AG10803 (cell line): ENCODE measurements at regions not wholly inside any gene's neighbourhood (a gene's known extent, or its start where the extent isn't known, plus 50 kb on each side); places are given as distances from the start of the nearest gene placed in this dataset.
"Not testable (repeated sequence)": the region's sequence is repeated elsewhere in the genome, so short reads cannot be mapped to it uniquely, and the experiment has no call there.

ENCODE experiments used
- DNase-seq: peaks from one replicate; pipeline ENCODE4 v3.0.0; 2010; ENCODE audit warnings: low read depth
- H3K4me3 ChIP-seq: 2 replicates; pipeline ENCODE4 v1.5.1; 2011; ENCODE audit warnings: mild to moderate bottlenecking, low read length, control low read depth
- CTCF ChIP-seq: conservative IDR thresholded peaks from 2 replicates; pipeline ENCODE4 v1.5.1; 2011; ENCODE audit warnings: mild to moderate bottlenecking, low read length, control low read depth, inconsistent platforms

GRCh38 chr2:140117386-140117785, 1337.2 kb upstream of the NXPH2 start:
- H3K4me3 ChIP-seq = no peak overlapping the region
- TF ChIP-seq CTCF = no peak
- DNase-seq = no peak

DNA sequence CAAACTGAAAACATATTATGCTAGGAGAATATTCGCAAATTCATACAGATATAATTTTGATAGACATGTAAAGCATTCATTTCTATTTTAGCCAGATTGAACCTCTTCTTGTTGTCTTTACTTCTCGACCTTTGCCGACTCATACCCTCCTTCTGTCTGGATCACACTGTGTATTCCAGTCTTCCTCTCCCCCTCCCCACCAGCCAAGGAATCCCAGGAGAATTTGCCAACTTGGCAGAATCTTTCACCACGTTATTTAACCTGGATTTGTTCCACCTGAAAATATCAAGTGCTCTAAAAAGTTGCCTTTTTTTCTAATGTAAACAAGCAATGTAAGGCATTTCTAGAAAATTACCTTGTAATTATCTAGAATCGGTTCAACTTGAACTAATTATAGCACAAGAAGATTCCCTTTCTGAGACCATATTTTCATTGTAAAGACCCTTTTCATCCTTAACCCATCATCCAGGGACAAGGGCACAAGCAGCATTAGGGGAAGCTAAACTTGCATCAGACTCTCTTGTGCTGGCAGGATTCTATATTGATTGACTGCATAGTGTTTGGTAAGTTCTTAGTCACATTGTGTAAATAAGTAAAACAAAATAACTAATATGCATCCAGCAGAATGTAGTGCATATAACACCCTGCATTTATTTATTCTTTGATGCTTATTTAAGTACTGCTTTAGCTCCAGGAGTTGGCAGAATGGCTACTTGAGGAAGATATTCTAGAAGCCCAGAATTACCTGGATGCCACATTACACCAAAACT, 1328.7 kb upstream of the NXPH2 start:
- no peak for TF ChIP-seq CTCF
- no peak for DNase-seq

DNA sequence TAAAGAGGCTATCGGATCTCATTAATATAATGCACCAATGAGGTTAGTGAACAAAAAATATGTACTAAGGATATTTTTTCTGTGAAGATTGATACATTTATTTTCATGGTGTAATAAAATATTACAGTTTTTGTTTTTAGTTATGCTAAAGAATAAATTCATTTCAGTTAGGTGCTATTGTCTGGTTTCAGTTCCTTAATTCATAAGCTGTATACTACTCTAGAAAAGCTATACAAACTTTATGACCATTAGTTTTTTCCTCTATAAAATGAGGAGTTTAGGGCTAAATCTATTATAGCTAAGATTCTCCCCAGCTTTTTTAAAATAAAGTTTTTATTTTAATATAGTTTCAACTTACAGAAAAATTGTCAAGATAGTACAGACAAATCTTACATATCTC, 1311.7 kb upstream of the NXPH2 start:
- no peak for DNase-seq
- no peak overlapping the region for H3K4me3 ChIP-seq
- TF ChIP-seq CTCF = no peak

More for the DNA sequence above, 1328.7 kb upstream of the NXPH2 start:
- H3K4me3 ChIP-seq = no peak overlapping the region

DNA sequence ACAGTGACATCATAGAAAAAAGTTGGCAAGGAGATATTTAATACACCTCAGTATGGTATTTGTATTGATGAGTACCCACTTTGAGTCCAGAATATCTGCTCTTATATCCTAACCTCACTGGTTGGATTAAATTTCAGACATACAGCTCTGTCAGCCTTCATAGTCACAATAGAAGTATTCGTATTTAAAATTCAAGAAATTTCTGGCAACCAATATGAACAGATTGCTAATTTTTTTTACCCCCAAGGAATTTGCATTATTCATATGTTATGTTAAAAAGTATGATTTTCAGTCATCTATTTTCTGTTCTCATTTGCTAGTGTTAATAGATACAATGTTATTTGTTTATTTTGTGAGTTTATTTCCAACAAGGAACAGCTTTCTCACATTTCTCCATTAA, 1306.8 kb upstream of the NXPH2 start:
- TF ChIP-seq CTCF = no peak
- no peak overlapping the region for H3K4me3 ChIP-seq
- no peak for DNase-seq

DNA sequence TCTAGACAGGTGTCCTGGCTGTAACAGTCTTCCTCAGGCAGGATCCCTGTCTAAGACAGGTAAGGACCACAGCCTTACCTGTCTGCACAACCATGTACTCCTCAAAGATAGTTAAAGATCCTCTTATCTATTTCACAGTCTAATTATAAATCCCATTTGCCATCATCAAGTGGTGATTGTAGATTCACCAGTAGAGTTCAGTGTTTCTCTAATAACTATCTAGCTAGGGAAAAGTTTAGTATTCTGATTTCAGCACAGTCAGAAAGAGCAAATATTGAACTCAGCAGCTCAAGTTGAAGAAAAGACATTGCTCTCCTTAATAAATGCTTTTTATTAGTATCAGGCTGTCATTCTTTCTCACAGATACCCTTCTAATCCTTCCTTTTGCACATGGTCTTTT, 1305.5 kb upstream of the NXPH2 start:
- TF ChIP-seq CTCF = 0 out of 2 replicates have a peak, but pooled peaks have one; percentile 1
- DNase-seq = no peak
- H3K4me3 ChIP-seq = no peak overlapping the region

GRCh38 chr2:140079038-140079437, 1298.8 kb upstream of the NXPH2 start:
- no peak overlapping the region for H3K4me3 ChIP-seq
- no peak for DNase-seq
- no peak for TF ChIP-seq CTCF

DNA sequence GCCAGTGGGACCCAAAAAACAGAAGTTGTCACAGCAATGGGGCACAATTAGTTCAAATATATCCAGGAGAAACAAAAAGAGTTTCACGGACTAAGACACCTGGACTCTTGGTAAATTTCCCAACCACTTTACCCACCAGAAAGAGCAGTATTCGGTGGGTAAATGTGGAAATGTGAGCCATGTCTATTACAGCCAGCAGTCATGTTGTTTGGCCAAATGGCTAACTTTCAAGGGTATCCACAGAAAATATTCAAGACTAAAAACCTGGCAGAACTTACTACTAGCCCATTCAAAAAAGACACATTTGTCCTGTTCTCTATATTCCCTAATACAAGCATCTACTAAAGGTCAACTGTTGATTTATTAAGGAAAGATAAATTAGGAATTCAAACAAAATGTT, 1296.0 kb upstream of the NXPH2 start:
- no peak for DNase-seq
- no peak for TF ChIP-seq CTCF
- H3K4me3 ChIP-seq = no peak overlapping the region

DNA sequence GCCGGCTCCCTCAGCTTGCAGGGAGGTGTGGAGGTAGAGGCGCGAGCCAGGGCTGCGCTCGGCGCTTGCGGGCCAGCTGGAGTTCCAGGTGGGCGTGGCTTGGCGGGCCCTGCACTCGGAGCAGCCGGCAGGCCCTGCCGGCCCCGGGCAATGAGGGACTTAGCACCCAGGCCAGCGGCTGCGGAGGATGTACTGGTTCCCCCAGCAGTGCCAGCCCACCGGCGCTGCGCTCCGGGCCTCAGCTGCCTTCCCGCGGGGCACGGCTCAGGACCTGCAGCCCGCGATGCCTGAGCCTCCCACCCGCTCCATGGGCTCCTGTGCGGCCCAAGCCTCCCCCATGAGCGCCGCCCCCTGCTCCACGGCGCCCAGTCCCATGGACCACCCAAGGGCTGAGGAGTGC, 1293.6 kb upstream of the NXPH2 start:
- not testable (repeated sequence) for DNase-seq, H3K4me3 ChIP-seq
